Effector memory CD8-positive, alpha-beta T cell (primary cell): ENCODE measurements at regions not wholly inside any gene's neighbourhood (a gene's known extent, or its start where the extent isn't known, plus 50 kb on each side); places are given as distances from the start of the nearest gene placed in this dataset.

Experiments used
- ATAC-seq: fragments of 150-1000 bp; cut with Tn5 transposase; replicated peaks from 2 replicates; pipeline ENCODE4 v1.10.0; 2021; ENCODE audit warnings: mild to moderate bottlenecking, moderate library complexity
- DNase-seq, 3 experiments: peaks; one replicate each; pipeline ENCODE4 v3.0.0; 2021
- H3K27ac Mint-ChIP-seq, 2 donors: one replicate each; pipeline ENCODE4 v1.8.0; 2022; ENCODE audit warnings: mild to moderate bottlenecking in 2 of 2, mixed read lengths in 2 of 2, moderate library complexity in 2 of 2
- H3K27me3 Mint-ChIP-seq, 2 donors: one replicate each; pipeline ENCODE4 v1.8.0; 2022; ENCODE audit warnings: mixed read lengths in 2 of 2
- H3K36me3 Mint-ChIP-seq: one replicate; pipeline ENCODE4 v1.8.0; 2022; ENCODE audit warnings: mild to moderate bottlenecking, moderate library complexity, mixed read lengths; ENCODE audit not compliant: insufficient read depth
- H3K4me1 Mint-ChIP-seq, 2 donors: one replicate each; pipeline ENCODE4 v1.8.0; 2022; ENCODE audit warnings: low read depth in 2 of 2, mixed read lengths in 2 of 2
- H3K4me3 Mint-ChIP-seq, 2 donors: one replicate each; pipeline ENCODE4 v1.8.0; 2022; ENCODE audit warnings: mild to moderate bottlenecking in 2 of 2, mixed read lengths in 2 of 2, moderate library complexity in 2 of 2
- H3K9me3 Mint-ChIP-seq, 2 donors: one replicate each; pipeline ENCODE4 v1.8.0; 2022; ENCODE audit warnings: mixed read lengths in 2 of 2

- Mint-ChIP-seq H3K4me3 (no peak overlapping the region), H3K36me3 (no peaks in the 10 kb centered on the region), H3K9me3 (no peaks in the 10 kb centered on the region), H3K27me3 (peaks cover 29 to 60% of the 10 kb centered on the region in 2 donors), H3K4me1 (no peaks in the 10 kb centered on the region), H3K27ac (no peak overlapping the region)
- DNase-seq (no peak), ATAC-seq (no peak)
Measured at GRCh38 chr10:112087953-112088456, 95.6 kb downstream of the GPAM start.

DNA sequence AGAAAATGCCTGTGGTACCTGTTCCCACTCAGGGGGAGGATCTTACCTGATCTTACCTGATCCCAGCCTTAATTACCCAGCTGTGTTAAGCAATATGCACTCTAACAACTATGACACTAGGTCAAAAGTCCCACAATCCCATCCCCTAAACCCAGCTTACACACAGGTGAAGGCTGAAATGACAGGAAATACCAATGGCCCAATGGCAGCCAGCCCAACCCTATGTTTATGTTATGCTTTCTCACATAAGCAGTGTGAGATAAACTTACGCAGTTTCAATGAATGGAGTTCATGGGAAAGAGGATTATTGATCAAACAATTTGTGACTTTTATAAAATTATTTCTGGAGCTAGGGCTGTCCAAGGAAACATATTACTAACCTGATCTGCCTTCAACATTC, 91.9 kb downstream of the GPAM start:
- no peaks in the 10 kb centered on the region for H3K36me3 Mint-ChIP-seq
- H3K9me3 Mint-ChIP-seq: no peaks in the 10 kb centered on the region
- H3K4me3 Mint-ChIP-seq: no peak overlapping the region
- DNase-seq (no peak), ATAC-seq (no peak)
- H3K4me1 Mint-ChIP-seq: no peaks in the 10 kb centered on the region
- peak overlapping the region in 1 of 2 donors; percentile 41 for H3K27ac Mint-ChIP-seq
- H3K27me3 Mint-ChIP-seq: peaks cover 30 to 63% of the 10 kb centered on the region in 2 donors

GRCh38 chr10:112092519-112092918, 91.0 kb downstream of the GPAM start:
- no peaks in the 10 kb centered on the region for H3K9me3 Mint-ChIP-seq
- no peak overlapping the region for H3K27ac Mint-ChIP-seq
- ATAC-seq: no peak
- H3K36me3 Mint-ChIP-seq: no peaks in the 10 kb centered on the region
- H3K27me3 Mint-ChIP-seq: peaks cover 35 to 62% of the 10 kb centered on the region in 2 donors
- no peak overlapping the region for H3K4me3 Mint-ChIP-seq
- H3K4me1 Mint-ChIP-seq: no peaks in the 10 kb centered on the region
- no peak for DNase-seq

- no peaks in the 10 kb centered on the region for H3K4me1 Mint-ChIP-seq
- no peak overlapping the region for H3K27ac Mint-ChIP-seq
- H3K36me3 Mint-ChIP-seq: no peaks in the 10 kb centered on the region
- peaks cover 36 to 53% of the 10 kb centered on the region in 2 donors for H3K27me3 Mint-ChIP-seq
- H3K4me3 Mint-ChIP-seq: no peak overlapping the region
- no peaks in the 10 kb centered on the region for H3K9me3 Mint-ChIP-seq
- DNase-seq (no peak), ATAC-seq (no peak)
Measured at GRCh38 chr10:112094984-112095383, 88.6 kb downstream of the GPAM start.

GRCh38 chr10:112095731-112096130, 87.8 kb downstream of the GPAM start:
- Mint-ChIP-seq H3K36me3 (peaks cover 3% of the 10 kb centered on the region), H3K27me3 (peaks cover 44 to 57% of the 10 kb centered on the region in 2 donors), H3K4me1 (no peaks in the 10 kb centered on the region), H3K4me3 (no peak overlapping the region), H3K27ac (no peak overlapping the region), H3K9me3 (no peaks in the 10 kb centered on the region)
- ATAC-seq (no peak), DNase-seq (no peak)

- H3K4me3 Mint-ChIP-seq: no peak overlapping the region
- peaks cover 4% of the 10 kb centered on the region for H3K36me3 Mint-ChIP-seq
- no peak overlapping the region for H3K27ac Mint-ChIP-seq
- DNase-seq (no peak), ATAC-seq (no peak)
- H3K27me3 Mint-ChIP-seq: peaks cover 61 to 64% of the 10 kb centered on the region in 2 donors
- H3K9me3 Mint-ChIP-seq: no peaks in the 10 kb centered on the region
- no peaks in the 10 kb centered on the region for H3K4me1 Mint-ChIP-seq
Measured at GRCh38 chr10:112098682-112099081, 84.9 kb downstream of the GPAM start.
